VCaP (cell line): ENCODE measurements at regions not wholly inside any gene's neighbourhood (a gene's known extent, or its start where the extent isn't known, plus 50 kb on each side); places are given as distances from the start of the nearest gene placed in this dataset.

ENCODE experiments used
- H3K27ac ChIP-seq: fragments of 450-650 bp; 2 replicates; pipeline ENCODE4 v1.5.1; 2017
- CTCF ChIP-seq: fragments of 450-650 bp; conservative IDR thresholded peaks from 2 replicates; pipeline ENCODE4 v1.5.1; 2017; ENCODE audit warnings: mild to moderate bottlenecking, moderate library complexity

- no peak for TF ChIP-seq CTCF
- no peak overlapping the region for H3K27ac ChIP-seq
Measured at GRCh38 chr15:69529961-69530633, 77.5 kb downstream of the RPLP1 start.

GRCh38 chr15:69530991-69531664, 78.5 kb downstream of the RPLP1 start:
- H3K27ac ChIP-seq = no peak overlapping the region
- no peak for TF ChIP-seq CTCF

GRCh38 chr15:69531665-69532027, 79.0 kb downstream of the RPLP1 start:
- TF ChIP-seq CTCF = no peak
- no peak overlapping the region for H3K27ac ChIP-seq

GRCh38 chr15:69532066-69532465, 79.4 kb downstream of the RPLP1 start:
- no peak for TF ChIP-seq CTCF
- no peak overlapping the region for H3K27ac ChIP-seq

GRCh38 chr15:69532856-69533255, 80.2 kb downstream of the RPLP1 start:
- TF ChIP-seq CTCF = no peak
- H3K27ac ChIP-seq = no peak overlapping the region

- H3K27ac ChIP-seq = no peak overlapping the region
- TF ChIP-seq CTCF = no peak
Measured at GRCh38 chr15:69533522-69533921, 80.9 kb downstream of the RPLP1 start.

GRCh38 chr15:69535101-69535638, 82.6 kb downstream of the RPLP1 start:
- H3K27ac ChIP-seq = no peak overlapping the region
- TF ChIP-seq CTCF = no peak
